Muscle of leg (tissue), 3 donors: ENCODE measurements at regions not wholly inside any gene's neighbourhood (a gene's known extent, or its start where the extent isn't known, plus 50 kb on each side); places are given as distances from the start of the nearest gene placed in this dataset.
"Not testable (repeated sequence)": the region's sequence is repeated elsewhere in the genome, so short reads cannot be mapped to it uniquely, and the experiment has no call there.

Experiments
- DNase-seq: peaks from one replicate; pipeline ENCODE4 v3.0.0; 2013
- H3K27ac ChIP-seq: one replicate; pipeline ENCODE4 v1.5.1; 2013; ENCODE audit warnings: mild to moderate bottlenecking, low read length, control low read depth
- H3K27me3 ChIP-seq: one replicate; pipeline ENCODE4 v1.6.1; 2013; ENCODE audit warnings: low read length; ENCODE audit not compliant: control insufficient read depth, insufficient read depth
- H3K36me3 ChIP-seq: one replicate; pipeline ENCODE4 v1.6.1; 2013; ENCODE audit warnings: low read length; ENCODE audit not compliant: control insufficient read depth, insufficient read depth
- H3K4me1 ChIP-seq: one replicate; pipeline ENCODE4 v1.6.1; 2013; ENCODE audit warnings: low read length; ENCODE audit not compliant: control insufficient read depth, insufficient read depth
- H3K4me3 ChIP-seq: one replicate; pipeline ENCODE4 v1.5.1; 2013; ENCODE audit warnings: low read length, control low read depth
- H3K9me3 ChIP-seq: replicated peaks from 2 replicates; pipeline ENCODE4 v1.6.1; 2013; ENCODE audit warnings: low read depth, low read length; ENCODE audit not compliant: control insufficient read depth
- WGBS: methylation state at CpG from one replicate; pipeline ENCODE4 v1.1.5; 2013; ENCODE audit warnings: missing lambda C conversion rate; ENCODE audit not compliant: insufficient coverage; 5-methylcytosine and 5-hydroxymethylcytosine counted together

DNA sequence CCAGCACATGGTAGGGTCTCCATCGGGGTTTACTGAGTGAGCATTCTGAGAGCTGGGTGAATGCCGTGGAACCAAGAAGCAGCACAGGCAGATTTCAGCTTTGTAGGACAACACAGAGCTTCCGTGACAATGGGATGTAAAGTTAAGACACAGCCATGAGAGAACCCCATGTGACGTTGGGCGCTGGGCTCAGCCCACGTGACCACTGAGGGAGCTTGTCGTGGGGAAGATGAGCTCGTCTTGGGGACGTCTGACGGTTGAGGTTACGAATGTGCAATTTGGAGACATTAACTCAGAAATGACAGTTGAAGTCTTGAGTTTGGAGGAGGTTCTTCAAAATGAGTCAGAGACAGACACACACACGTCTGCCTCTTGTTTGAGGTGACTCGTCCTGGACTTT, 51.5 kb upstream of the MUC20 start:
- H3K27ac ChIP-seq, H3K27me3 ChIP-seq, DNase-seq, H3K4me3 ChIP-seq, H3K9me3 ChIP-seq, H3K4me1 ChIP-seq: not testable (repeated sequence)
- peaks cover 10% of the 10 kb centered on the region for H3K36me3 ChIP-seq
- WGBS: 100% methylated on average over 3 of the region's 13 CpGs

DNA sequence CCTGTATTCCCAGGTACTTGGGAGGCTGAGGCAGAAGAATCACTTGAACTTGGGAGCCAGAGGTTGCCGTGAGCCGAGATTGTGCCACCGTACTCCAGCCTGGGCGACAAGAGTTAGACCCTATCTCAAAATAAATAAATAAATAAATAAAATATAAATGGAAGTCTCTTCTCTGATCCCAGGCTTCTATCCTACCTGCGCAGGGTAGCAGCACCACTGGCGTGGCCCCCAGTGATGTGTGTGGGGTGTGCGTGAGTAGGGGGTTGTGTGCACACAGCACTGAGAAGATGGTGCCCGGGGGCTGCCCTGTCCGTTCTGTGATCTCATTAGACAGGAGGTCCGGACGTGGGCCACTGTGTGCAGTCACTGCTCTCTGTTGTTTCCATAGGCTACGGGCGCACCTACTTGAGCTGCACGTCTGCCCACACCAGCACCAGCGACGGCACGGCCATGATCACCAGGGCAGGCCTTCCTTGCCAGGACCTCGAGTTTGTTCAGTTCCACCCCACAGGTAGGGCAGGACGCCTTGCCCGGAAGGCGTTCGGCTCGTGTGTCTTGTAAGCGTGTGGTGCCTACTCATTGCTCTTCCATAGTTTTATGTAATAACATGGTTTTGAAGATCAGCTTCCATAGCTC, 52.5 kb upstream of the MUC20 start:
- H3K9me3 ChIP-seq, H3K27me3 ChIP-seq, H3K27ac ChIP-seq, H3K36me3 ChIP-seq, DNase-seq, H3K4me3 ChIP-seq, H3K4me1 ChIP-seq: not testable (repeated sequence)
- WGBS: 90% methylated on average over 9 of the region's 24 CpGs

DNA sequence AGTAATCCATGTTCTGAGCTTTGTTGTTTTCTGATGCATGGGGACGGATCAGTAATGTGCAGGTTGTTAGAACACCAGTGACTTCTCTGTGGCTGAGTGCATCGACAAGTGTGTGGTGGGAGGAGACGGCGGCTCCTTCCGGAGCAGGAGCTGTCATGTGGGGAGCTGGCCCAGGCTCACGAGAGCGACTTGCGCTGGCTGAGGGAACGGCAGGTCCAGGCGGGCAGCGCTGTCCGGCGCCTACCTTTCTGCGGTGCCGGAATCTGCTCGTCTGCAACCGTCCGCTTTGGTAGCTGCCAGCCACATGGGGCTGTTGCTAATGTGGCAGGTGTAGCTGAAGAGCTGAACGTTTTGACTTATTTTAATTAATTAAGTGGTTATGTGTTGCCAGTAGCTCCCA, 55.5 kb upstream of the MUC20 start:
- H3K4me1 ChIP-seq, DNase-seq, H3K27ac ChIP-seq, H3K36me3 ChIP-seq, H3K27me3 ChIP-seq, H3K9me3 ChIP-seq, H3K4me3 ChIP-seq: not testable (repeated sequence)
- no CpG with 5 or more reads among the region's 19 CpGs for WGBS

DNA sequence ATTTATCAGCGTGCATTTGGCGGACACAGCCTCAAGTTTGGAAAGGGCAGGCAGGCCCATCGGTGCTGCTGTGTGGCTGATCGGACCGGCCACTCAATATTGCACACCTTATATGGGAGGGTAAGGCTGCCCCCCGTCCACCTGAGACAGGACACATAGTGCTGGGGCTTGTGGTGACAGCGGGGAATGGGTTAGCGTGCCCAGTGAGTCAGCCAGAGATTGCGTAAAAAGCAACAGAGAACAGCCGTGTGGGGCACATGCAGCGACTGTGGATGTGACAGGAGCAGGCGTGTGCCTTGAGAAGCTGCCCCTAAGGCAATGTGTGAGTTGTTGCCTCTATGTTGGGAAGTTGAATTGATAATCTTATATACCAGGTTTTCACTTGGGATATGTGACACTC, 56.6 kb upstream of the MUC20 start:
- H3K27ac ChIP-seq, H3K9me3 ChIP-seq, H3K4me3 ChIP-seq, H3K4me1 ChIP-seq, H3K36me3 ChIP-seq, H3K27me3 ChIP-seq, DNase-seq: not testable (repeated sequence)
- WGBS: 80% methylated on average over 2 of the region's 12 CpGs

DNA sequence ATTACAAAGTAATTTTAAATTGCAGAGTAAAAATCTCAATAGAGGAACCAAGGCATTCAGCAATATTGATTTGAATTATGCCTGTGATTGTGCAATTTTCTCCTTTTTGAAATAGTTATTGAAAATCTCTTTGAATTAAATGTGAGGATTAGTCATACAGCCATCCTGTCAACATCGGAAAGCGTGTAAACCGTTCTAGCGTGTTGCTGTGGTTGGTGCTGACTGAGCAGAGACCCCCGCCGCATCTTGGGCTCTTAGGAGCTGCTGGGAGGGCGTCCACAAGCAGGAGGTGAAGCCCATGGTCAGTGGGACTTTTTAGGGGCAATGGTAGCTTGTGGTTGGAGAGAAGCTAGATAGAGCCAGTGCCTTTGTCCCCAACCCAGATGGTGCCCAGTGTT, 61.6 kb upstream of the MUC20 start:
- H3K27me3 ChIP-seq, H3K4me3 ChIP-seq, H3K9me3 ChIP-seq, H3K36me3 ChIP-seq, H3K4me1 ChIP-seq, DNase-seq, H3K27ac ChIP-seq: not testable (repeated sequence)
- no CpG with 5 or more reads among the region's 7 CpGs for WGBS

DNA sequence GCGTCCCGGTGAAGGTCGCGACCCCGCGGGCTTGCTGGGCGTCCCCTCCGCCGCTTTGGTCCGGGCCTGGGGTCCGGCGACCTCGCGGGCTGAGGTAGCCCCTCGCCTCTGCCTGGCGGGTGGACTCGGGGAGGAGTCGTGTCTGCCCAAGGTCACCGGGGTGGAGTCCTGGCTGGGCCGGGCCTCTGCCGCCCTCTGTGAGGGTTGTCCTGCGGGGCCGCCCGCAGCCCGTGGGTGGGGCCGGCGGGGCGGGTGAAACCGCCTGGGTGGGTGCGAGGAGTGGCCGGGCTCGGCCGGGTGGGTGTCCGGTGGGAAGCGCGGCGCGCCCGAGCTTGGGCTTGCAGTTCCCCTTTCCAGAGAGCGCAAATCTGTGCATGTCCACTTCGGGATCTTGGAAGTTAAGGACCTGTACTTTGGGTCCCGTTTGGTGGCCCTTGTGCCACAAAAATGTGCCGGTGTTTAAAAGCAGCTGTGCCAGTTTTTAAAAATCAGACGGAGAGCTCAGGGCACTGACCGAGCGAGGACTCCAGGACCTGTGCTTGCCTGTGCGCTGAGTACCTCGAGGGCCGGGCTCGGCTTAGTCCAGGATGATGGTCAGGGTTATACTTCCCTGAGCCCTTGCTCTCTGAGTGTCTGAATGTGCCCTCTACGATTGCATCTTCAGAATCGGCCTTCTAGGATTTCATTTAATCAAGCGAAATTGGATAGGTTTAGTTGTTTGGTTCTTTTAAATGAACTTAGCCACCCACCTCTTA, 62.2 kb upstream of the MUC20 start:
- WGBS: no CpG with 5 or more reads among the region's 53 CpGs
- H3K9me3 ChIP-seq, H3K27ac ChIP-seq, H3K27me3 ChIP-seq, H3K4me1 ChIP-seq, DNase-seq, H3K4me3 ChIP-seq, H3K36me3 ChIP-seq: not testable (repeated sequence)

DNA sequence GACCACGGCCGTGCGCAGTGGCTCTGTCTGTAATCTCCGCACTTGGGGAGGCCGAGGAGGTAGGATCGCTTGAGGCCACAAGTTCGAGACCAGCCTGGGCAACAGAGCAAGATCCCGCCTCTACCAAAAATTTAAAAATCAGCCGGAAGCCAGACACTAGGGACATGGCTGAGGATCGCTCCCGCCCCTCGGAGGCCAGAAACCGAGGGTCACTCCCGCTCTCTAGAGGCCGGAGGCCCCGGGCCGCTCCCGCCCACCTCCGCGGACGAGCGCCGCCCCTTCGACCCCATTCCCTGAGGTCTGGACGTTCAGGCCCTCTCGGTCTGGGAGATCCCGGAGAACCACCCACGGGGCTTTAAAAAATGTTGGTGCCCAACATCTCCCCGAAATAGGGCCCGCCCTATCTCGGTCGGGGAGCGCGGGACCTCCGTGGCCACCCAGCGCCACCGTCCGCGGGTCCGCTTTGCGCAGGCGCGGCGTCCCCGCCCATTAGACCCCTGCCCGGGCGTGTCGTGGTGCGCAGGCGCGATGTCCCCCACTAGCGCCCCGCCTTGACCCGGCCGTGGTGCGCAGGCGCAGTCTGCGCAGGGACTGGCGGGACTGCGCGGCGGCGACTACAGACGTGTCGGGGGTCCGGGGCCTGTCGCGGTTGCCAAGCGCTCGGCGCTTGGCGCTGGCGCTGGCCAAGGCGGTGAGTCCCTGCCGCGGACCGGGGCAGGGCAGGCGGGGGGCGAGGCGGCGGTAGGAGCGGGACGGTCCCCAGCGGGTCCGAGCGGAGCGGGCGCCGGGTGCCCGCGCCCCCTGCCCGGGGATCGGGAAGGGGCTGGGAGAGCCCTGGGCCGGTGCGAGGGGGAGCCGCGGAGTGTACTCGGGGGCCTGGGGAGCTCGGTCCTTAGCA, 63.1 kb upstream of the MUC20 start:
- H3K9me3 ChIP-seq, H3K27me3 ChIP-seq, H3K36me3 ChIP-seq, H3K27ac ChIP-seq, H3K4me1 ChIP-seq: not testable (repeated sequence)
- peak; percentile 93 for DNase-seq
- H3K4me3 ChIP-seq: peak overlapping the region; percentile 44
- WGBS: 4% methylated on average over 46 of the region's 99 CpGs

DNA sequence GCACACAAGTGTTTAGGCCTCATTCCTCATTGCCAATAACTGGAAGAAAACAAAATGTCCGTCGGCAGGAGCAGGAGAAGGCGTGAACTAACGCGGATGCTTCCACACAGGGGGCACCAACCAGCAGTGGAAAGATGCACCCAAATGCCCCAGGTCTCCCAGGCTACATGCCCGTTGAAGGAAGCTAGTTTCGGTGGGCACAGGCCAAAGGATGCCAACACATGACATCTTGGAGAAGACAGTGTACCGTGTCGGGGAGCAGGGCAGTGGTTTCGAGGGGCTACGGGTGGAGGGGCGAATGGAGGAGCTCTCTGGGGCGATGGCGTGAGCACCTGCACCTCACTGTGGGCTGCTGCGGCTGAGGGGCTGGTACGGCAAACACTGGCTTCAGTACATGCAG, 64.7 kb upstream of the MUC20 start:
- not testable (repeated sequence) for H3K27ac ChIP-seq, H3K4me3 ChIP-seq, H3K36me3 ChIP-seq, H3K9me3 ChIP-seq, H3K27me3 ChIP-seq, H3K4me1 ChIP-seq
- 91% methylated on average over 14 of the region's 16 CpGs for WGBS
- DNase-seq: peak; percentile 7

DNA sequence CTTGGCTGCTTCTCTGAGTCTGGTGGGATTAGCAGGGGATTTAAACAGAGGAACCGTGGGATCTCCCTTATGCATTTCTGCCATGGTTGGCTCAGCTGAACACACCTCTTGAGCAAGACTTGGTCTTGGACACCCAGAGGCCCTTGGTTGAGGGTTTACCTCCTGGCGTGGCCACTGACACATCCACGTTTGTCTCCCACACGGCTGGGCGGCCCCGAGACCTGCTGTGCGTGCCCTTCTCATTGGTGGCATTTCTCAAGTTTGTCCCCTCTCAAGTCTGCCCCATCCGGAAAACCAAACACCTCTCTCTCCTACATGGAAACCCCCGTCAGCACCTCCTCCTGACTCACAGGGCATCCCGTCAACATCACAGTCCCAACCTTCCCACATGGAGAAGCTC, 66.0 kb upstream of the MUC20 start:
- H3K4me1 ChIP-seq, H3K27ac ChIP-seq, H3K27me3 ChIP-seq, DNase-seq, H3K4me3 ChIP-seq, H3K36me3 ChIP-seq, H3K9me3 ChIP-seq: not testable (repeated sequence)
- WGBS: no CpG with 5 or more reads among the region's 10 CpGs

DNA sequence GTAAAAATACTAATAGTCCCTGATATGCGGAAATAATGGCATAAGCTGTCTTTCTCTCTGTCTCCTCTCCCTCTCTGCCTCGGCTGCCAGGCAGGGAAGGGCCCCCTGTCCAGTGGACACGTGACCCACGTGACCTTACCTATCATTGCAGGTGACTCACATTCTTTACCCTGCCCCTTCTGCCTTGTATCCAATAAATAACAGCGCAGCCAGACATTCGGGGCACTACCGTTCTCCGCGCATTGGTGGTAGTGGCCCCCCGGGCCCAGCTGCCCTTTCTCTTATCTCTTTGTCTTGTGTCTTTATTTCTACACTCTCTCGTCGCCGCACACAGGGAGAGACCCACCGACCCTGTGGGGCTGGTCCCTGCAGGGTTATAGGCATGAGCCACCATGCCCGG, 66.6 kb upstream of the MUC20 start:
- H3K27me3 ChIP-seq, H3K4me3 ChIP-seq, H3K27ac ChIP-seq, H3K4me1 ChIP-seq, H3K9me3 ChIP-seq, DNase-seq, H3K36me3 ChIP-seq: not testable (repeated sequence)
- WGBS: no CpG with 5 or more reads among the region's 15 CpGs
